Smooth muscle cell (in vitro differentiated cells): ENCODE measurements at regions not wholly inside any gene's neighbourhood (a gene's known extent, or its start where the extent isn't known, plus 50 kb on each side); places are given as distances from the start of the nearest gene placed in this dataset.

Experiments used
- DNase-seq: peaks from one replicate; lab custom pipeline; 2025; ENCODE audit not compliant: unreplicated experiment; lab: John Stamatoyannopoulos, UW
- H2AFZ ChIP-seq: fragments of 200-600 bp; sonication (generic); 2 replicates; pipeline ENCODE4 v1.6.0; 2016; ENCODE audit warnings: antibody characterized with exemption, low read depth, mild to moderate bottlenecking
- H3F3A ChIP-seq: fragments of 200-600 bp; sonication (generic); 2 replicates; pipeline ENCODE4 v1.6.0; 2017; ENCODE audit warnings: antibody characterized with exemption, low read depth
- H3K27ac ChIP-seq: fragments of 200-600 bp; sonication (generic); 2 replicates; pipeline ENCODE4 v1.5.1; 2016; ENCODE audit warnings: low read depth, mild to moderate bottlenecking
- H3K27me3 ChIP-seq: fragments of 200-600 bp; sonication (generic); 2 replicates; pipeline ENCODE4 v1.6.1; 2016; ENCODE audit warnings: low read depth, mild to moderate bottlenecking
- H3K36me3 ChIP-seq: fragments of 200-600 bp; sonication (generic); 2 replicates; pipeline ENCODE4 v1.5.1; 2016; ENCODE audit warnings: low read depth
- H3K4me1 ChIP-seq: fragments of 200-600 bp; sonication (generic); 2 replicates; pipeline ENCODE4 v1.5.1; 2016; ENCODE audit warnings: low read depth
- H3K4me2 ChIP-seq: fragments of 200-600 bp; sonication (generic); 2 replicates; pipeline ENCODE4 v1.6.0; 2016; ENCODE audit warnings: mild to moderate bottlenecking
- H3K4me3 ChIP-seq: fragments of 200-600 bp; sonication (generic); 2 replicates; pipeline ENCODE4 v1.5.1; 2016; ENCODE audit warnings: mild to moderate bottlenecking
- H3K79me2 ChIP-seq: fragments of 200-600 bp; sonication (generic); 2 replicates; pipeline ENCODE4 v1.6.0; 2016; ENCODE audit warnings: low read depth, mild to moderate bottlenecking
- H3K9ac ChIP-seq: fragments of 200-600 bp; sonication (generic); 2 replicates; pipeline ENCODE4 v1.6.0; 2016; ENCODE audit warnings: low read depth
- H3K9me3 ChIP-seq: fragments of 200-600 bp; sonication (generic); replicated peaks from 2 replicates; pipeline ENCODE4 v1.5.1; 2016; ENCODE audit warnings: low read depth
- H4K20me1 ChIP-seq: fragments of 200-600 bp; sonication (generic); 2 replicates; pipeline ENCODE4 v1.6.0; 2016; ENCODE audit warnings: low read depth
- CTCF ChIP-seq: fragments of 200-600 bp; sonication (generic); IDR thresholded peaks from 2 replicates; pipeline ENCODE4 v1.5.1; 2017; ENCODE audit warnings: borderline replicate concordance, mild to moderate bottlenecking, antibody characterized with exemption; ENCODE audit not compliant: insufficient read depth, poor library complexity, severe bottlenecking
- WGBS: methylation state at CpG from one replicate; pipeline ENCODE4 v1.1.7; 2016; ENCODE audit warnings: low lambda C conversion rate; 5-methylcytosine and 5-hydroxymethylcytosine counted together

- Histone ChIP-seq H3K4me3 (no peak overlapping the region), H3K27ac (no peak overlapping the region), H2AFZ (no peak overlapping the region), H4K20me1 (no peaks in the 10 kb centered on the region), H3K27me3 (no peaks in the 10 kb centered on the region), H3K36me3 (no peaks in the 10 kb centered on the region), H3F3A (no peaks in the 10 kb centered on the region), H3K9me3 (no peaks in the 10 kb centered on the region), H3K4me1 (no peaks in the 10 kb centered on the region), H3K79me2 (no peaks in the 10 kb centered on the region), H3K9ac (no peak overlapping the region), H3K4me2 (no peak overlapping the region)
- 100% methylated on average over 1 of the region's 1 CpG for WGBS
- no peak for TF ChIP-seq CTCF
- no peak for DNase-seq
Measured at GRCh38 chr15:46242935-46243334, 608.1 kb downstream of the SQOR start.

- Histone ChIP-seq H3F3A (no peaks in the 10 kb centered on the region), H3K4me1 (no peaks in the 10 kb centered on the region), H3K36me3 (no peaks in the 10 kb centered on the region), H3K4me3 (no peak overlapping the region), H2AFZ (peak overlapping the region; percentile 39), H3K79me2 (no peaks in the 10 kb centered on the region), H3K9ac (no peak overlapping the region), H3K27ac (no peak overlapping the region), H3K27me3 (no peaks in the 10 kb centered on the region), H3K4me2 (no peak overlapping the region), H4K20me1 (no peaks in the 10 kb centered on the region), H3K9me3 (no peaks in the 10 kb centered on the region)
- WGBS = 40% methylated on average over 3 of the region's 3 CpGs
- no peak for TF ChIP-seq CTCF
- DNase-seq = no peak
Measured at GRCh38 chr15:46251903-46252302, 617.1 kb downstream of the SQOR start.

- Histone ChIP-seq H3K27me3 (no peaks in the 10 kb centered on the region), H3K4me1 (no peaks in the 10 kb centered on the region), H3K9ac (no peak overlapping the region), H3K4me2 (no peak overlapping the region), H3K27ac (no peak overlapping the region), H3K36me3 (no peaks in the 10 kb centered on the region), H3F3A (no peaks in the 10 kb centered on the region), H4K20me1 (no peaks in the 10 kb centered on the region), H3K4me3 (no peak overlapping the region), H3K79me2 (no peaks in the 10 kb centered on the region), H2AFZ (no peak overlapping the region), H3K9me3 (no peaks in the 10 kb centered on the region)
- no peak for DNase-seq
- WGBS = 90% methylated on average over 5 of the region's 5 CpGs
- no peak for TF ChIP-seq CTCF
Measured at GRCh38 chr15:46258056-46258455, 623.2 kb downstream of the SQOR start.

- no peaks in the 10 kb centered on the region for H3K27me3 ChIP-seq
- no peak overlapping the region for H3K4me2 ChIP-seq
- no peak overlapping the region for H3K27ac ChIP-seq
- H3K4me3 ChIP-seq = no peak overlapping the region
- H3K79me2 ChIP-seq = no peaks in the 10 kb centered on the region
- TF ChIP-seq CTCF = no peak
- H3K36me3 ChIP-seq = no peaks in the 10 kb centered on the region
- no peaks in the 10 kb centered on the region for H3K9me3 ChIP-seq
- WGBS = 74% methylated on average over 3 of the region's 3 CpGs
- H3K9ac ChIP-seq = no peak overlapping the region
- DNase-seq = no peak
- no peaks in the 10 kb centered on the region for H4K20me1 ChIP-seq
- no peak overlapping the region for H2AFZ ChIP-seq
- H3F3A ChIP-seq = no peaks in the 10 kb centered on the region
- no peaks in the 10 kb centered on the region for H3K4me1 ChIP-seq
Measured at GRCh38 chr15:46260937-46261336, 626.1 kb downstream of the SQOR start.
